SK-N-SH treated with all-trans-retinoic acid at 6 μM for 48 hours (cell line): ENCODE measurements at regions not wholly inside any gene's neighbourhood (a gene's known extent, or its start where the extent isn't known, plus 50 kb on each side); places are given as distances from the start of the nearest gene placed in this dataset.

Experiments used
- ATAC-seq: fragments of 200-7000 bp; cut with Tn5 transposase; 3 replicates; pipeline ENCODE4 v1.9.1; 2020; ENCODE audit warnings: mild to moderate bottlenecking, moderate library complexity
- ARNTL ChIP-seq: fragments of 450-650 bp; formaldehyde crosslinking; IDR thresholded peaks from 2 replicates; pipeline ENCODE4 v1.5.0; 2020; ENCODE audit warnings: low read depth, mild to moderate bottlenecking, moderate library complexity, borderline replicate concordance
- BACH2 ChIP-seq: fragments of 250-450 bp; sonication (Bioruptor Pico); IDR thresholded peaks from 2 replicates; pipeline ENCODE4 v1.9.0; 2021; ENCODE audit warnings: mild to moderate bottlenecking, borderline replicate concordance
- CREB5 ChIP-seq: fragments of 250-450 bp; sonication (Bioruptor Pico); IDR thresholded peaks from 2 replicates; pipeline ENCODE4 v1.5.1; 2020; ENCODE audit warnings: low read depth, mild to moderate bottlenecking, moderate library complexity
- CSDC2 ChIP-seq: fragments of 250-450 bp; sonication (Bioruptor Pico); IDR thresholded peaks from 2 replicates; pipeline ENCODE4 v1.5.0; 2020; ENCODE audit warnings: mild to moderate bottlenecking, moderate library complexity
- CSRNP3 ChIP-seq: fragments of 250-450 bp; sonication (Bioruptor Pico); IDR thresholded peaks from 2 replicates; pipeline ENCODE4 v1.5.1; 2021; ENCODE audit warnings: mild to moderate bottlenecking, moderate library complexity
- ESRRG ChIP-seq: fragments of 250-450 bp; sonication (Bioruptor Pico); IDR thresholded peaks from 2 replicates; pipeline ENCODE4 v1.6.1; 2021; ENCODE audit warnings: mild to moderate bottlenecking
- OSR1 ChIP-seq: fragments of 250-450 bp; sonication (Bioruptor Pico); IDR thresholded peaks from 2 replicates; pipeline ENCODE4 v1.8.0; 2022; ENCODE audit warnings: moderate library complexity, mild to moderate bottlenecking, inconsistent platforms
- PATZ1 ChIP-seq: fragments of 250-450 bp; sonication (Bioruptor Pico); IDR thresholded peaks from 2 replicates; pipeline ENCODE4 v1.8.0; 2020; ENCODE audit warnings: mild to moderate bottlenecking, moderate library complexity, borderline replicate concordance
- POU6F1 ChIP-seq: fragments of 250-450 bp; sonication (Bioruptor Pico); IDR thresholded peaks from 2 replicates; pipeline ENCODE4 v1.8.0; 2021; ENCODE audit warnings: low read depth, mild to moderate bottlenecking, moderate library complexity, borderline replicate concordance
- PPARA ChIP-seq: fragments of 250-450 bp; sonication (Bioruptor Pico); IDR thresholded peaks from 2 replicates; pipeline ENCODE4 v1.5.0; 2020; ENCODE audit warnings: mild to moderate bottlenecking, borderline replicate concordance
- RARB ChIP-seq: fragments of 250-450 bp; sonication (Bioruptor Pico); IDR thresholded peaks from 2 replicates; pipeline ENCODE4 v1.8.0; 2021; ENCODE audit warnings: mild to moderate bottlenecking, moderate library complexity
- SNAI2 ChIP-seq: fragments of 250-450 bp; sonication (Bioruptor Pico); IDR thresholded peaks from 2 replicates; pipeline ENCODE4 v1.5.0; 2020; ENCODE audit warnings: mild to moderate bottlenecking, moderate library complexity
- TSHZ2 ChIP-seq: fragments of 250-450 bp; sonication (Bioruptor Pico); IDR thresholded peaks from 2 replicates; pipeline ENCODE4 v1.5.0; 2020; ENCODE audit warnings: mild to moderate bottlenecking, moderate library complexity
- ZC3H10 ChIP-seq: fragments of 250-450 bp; sonication (Bioruptor Pico); IDR thresholded peaks from 2 replicates; pipeline ENCODE4 v1.5.1; 2021; ENCODE audit warnings: mild to moderate bottlenecking, moderate library complexity
- ZFP3 ChIP-seq: fragments of 250-450 bp; sonication (Bioruptor Pico); IDR thresholded peaks from 2 replicates; pipeline ENCODE4 v1.5.0; 2020; ENCODE audit warnings: mild to moderate bottlenecking, moderate library complexity
- ZFP30 ChIP-seq: fragments of 450-650 bp; formaldehyde crosslinking; IDR thresholded peaks from 2 replicates; pipeline ENCODE4 v1.5.0; 2022; ENCODE audit warnings: mild to moderate bottlenecking, moderate library complexity
- ZNF565 ChIP-seq: fragments of 450-650 bp; formaldehyde crosslinking; conservative IDR thresholded peaks from 2 replicates; pipeline ENCODE4 v1.5.0; 2020; ENCODE audit warnings: low read depth, mild to moderate bottlenecking, moderate library complexity

- TF ChIP-seq BACH2 (CRISPR knock-in tag) (no peak), CSDC2 (CRISPR knock-in tag) (no peak), TSHZ2 (no peak), RARB (no peak), OSR1 (CRISPR knock-in tag) (no peak), ARNTL (CRISPR knock-in tag) (no peak), ZFP30 (CRISPR knock-in tag) (no peak), CSRNP3 (CRISPR knock-in tag) (no peak), PATZ1 (CRISPR knock-in tag) (no peak)
- ATAC-seq: no peak
Observed at GRCh38 chr11:107263844-107264563, 193.6 kb downstream of the CWF19L2 start.

GRCh38 chr11:107259811-107260221 is 197.8 kb downstream of the CWF19L2 start:
- TF ChIP-seq CSDC2 (CRISPR knock-in tag) (no peak), ZNF565 (CRISPR knock-in tag) (no peak), CREB5 (CRISPR knock-in tag) (no peak), SNAI2 (CRISPR knock-in tag) (no peak), POU6F1 (CRISPR knock-in tag) (no peak), PPARA (CRISPR knock-in tag) (no peak), CSRNP3 (CRISPR knock-in tag) (no peak), ARNTL (CRISPR knock-in tag) (no peak), ZFP30 (CRISPR knock-in tag) (no peak), ZC3H10 (no peak), TSHZ2 (no peak), ZFP3 (CRISPR knock-in tag) (no peak), ESRRG (CRISPR knock-in tag) (no peak)
- TF ChIP-seq, all 23 proteins: peak for 0
- no peak for ATAC-seq
